ENCODE measurements at regions not wholly inside any gene's neighbourhood (a gene's known extent, or its start where the extent isn't known, plus 50 kb on each side); places are given as distances from the start of the nearest gene placed in this dataset.
A peak's percentile ranks its signal among the peaks of the same experiment; 100 is the strongest.

DNA sequence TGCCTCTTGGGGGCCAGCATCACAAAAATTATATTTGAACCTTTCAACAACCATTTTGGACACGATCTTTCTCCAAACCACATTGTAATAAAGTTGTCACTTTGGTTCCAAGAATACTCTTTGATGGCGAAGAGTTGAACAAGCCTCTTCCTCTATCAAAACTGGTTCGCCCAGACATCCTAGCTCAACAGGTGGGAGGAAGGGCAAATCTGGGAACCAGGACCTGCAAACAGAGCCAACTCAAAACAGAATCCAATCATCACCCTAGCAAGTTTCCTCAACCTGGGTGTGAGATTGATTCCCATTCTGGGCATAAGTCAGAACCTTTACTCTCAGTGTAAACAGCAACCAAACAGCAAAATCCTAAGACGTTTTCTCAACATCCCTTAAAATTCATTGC is 141.2 kb upstream of the RREB1 start:
- 89% methylated on average over 4 of the region's 4 CpGs for WGBS, 2 donors
- Histone ChIP-seq H3K4me3 (no peak overlapping the region), H3K27me3 (no peaks in the 10 kb centered on the region), H3K4me1 (peaks cover 31% of the 10 kb centered on the region), H3K9me3 (no peaks in the 10 kb centered on the region), H3K27ac (no peak overlapping the region), H3K36me3 (replicated peaks in 1 of 2; ENCODE audit: insufficient read depth in 1 of 2, low read depth in 2 of 2) (no peaks in the 10 kb centered on the region)
- ATAC-seq (no peak), DNase-seq (no peak)
- intact Hi-C loops (cut with DNase I), result no loop called here
- TF ChIP-seq POLR2A (IDR thresholded peaks at IDR 0.05), result no peak
- TF ChIP-seq, protein P1, sequence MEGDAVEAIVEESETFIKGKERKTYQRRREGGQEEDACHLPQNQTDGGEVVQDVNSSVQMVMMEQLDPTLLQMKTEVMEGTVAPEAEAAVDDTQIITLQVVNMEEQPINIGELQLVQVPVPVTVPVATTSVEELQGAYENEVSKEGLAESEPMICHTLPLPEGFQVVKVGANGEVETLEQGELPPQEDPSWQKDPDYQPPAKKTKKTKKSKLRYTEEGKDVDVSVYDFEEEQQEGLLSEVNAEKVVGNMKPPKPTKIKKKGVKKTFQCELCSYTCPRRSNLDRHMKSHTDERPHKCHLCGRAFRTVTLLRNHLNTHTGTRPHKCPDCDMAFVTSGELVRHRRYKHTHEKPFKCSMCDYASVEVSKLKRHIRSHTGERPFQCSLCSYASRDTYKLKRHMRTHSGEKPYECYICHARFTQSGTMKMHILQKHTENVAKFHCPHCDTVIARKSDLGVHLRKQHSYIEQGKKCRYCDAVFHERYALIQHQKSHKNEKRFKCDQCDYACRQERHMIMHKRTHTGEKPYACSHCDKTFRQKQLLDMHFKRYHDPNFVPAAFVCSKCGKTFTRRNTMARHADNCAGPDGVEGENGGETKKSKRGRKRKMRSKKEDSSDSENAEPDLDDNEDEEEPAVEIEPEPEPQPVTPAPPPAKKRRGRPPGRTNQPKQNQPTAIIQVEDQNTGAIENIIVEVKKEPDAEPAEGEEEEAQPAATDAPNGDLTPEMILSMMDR (IDR thresholded peaks at IDR 0.05), result no peak

DNA sequence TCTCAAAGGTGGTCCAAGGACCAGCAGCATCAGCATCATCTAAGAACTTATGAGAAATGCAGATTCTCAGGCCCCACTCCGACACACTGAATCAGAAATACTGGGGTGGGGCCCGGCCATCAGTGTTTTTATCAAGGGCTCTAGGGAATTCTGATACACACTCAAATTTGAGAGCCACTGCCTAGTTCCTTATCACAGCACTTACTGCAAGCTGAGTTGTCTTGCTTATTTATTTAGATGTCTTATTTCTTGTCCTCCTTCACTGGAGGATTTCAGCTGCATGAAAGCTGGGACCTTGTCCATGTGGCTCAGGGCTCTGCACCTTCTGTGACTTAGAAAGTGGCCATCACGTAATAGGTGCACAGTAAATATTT is 139.4 kb upstream of the RREB1 start:
- WGBS, 2 donors, result 72 to 82% methylated on average over 3 of the region's 3 CpGs

DNA sequence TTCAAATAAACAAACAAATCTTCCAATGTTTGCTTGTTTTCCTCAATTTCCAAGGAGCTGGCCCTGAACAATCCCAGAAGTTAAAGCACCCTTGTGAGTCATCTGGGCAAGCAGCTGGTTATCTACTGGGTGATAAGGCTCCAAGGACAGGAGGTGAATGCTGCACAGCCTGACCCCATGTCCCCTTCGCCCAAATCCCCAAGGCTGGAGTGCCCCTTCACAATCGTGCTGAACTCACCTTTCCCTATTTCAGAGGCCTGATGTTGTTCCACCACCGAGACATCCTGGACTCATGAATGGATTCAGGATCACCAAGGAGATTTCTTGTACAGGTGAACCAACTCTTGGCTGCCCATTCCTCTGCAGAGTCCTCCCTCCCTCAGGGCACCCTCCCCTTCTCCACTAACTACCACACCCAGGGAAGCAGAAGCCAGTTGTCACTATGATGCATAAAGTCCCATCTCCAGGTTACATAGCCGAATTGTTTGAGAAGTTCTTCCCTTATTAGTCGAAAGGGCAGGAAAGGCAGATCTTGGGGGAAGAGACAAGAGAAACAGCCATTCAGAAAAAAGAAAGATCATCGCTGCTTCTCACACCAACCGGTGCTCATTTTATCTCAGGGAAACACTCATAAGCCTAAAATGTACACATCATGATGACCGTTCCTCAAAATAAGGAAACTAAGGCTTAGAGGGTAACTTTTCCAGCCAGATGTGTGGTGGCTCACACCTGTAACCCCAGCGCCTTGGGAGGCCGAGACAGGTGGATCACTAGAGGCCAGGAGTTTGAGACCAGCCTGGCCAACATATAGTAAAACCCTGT is 138.8 kb upstream of the RREB1 start:
- Histone ChIP-seq H3K27ac (peak overlapping the region; percentile 59 to 86 (median 80)), H3K9me3 (no peaks in the 10 kb centered on the region), H3K27me3 (no peaks in the 10 kb centered on the region), H3K4me1 (peaks cover 31% of the 10 kb centered on the region), H3K4me3 (no peak overlapping the region), H3K36me3 (replicated peaks in 1 of 2; ENCODE audit: insufficient read depth in 1 of 2, low read depth in 2 of 2) (no peaks in the 10 kb centered on the region)
- ATAC-seq (peak; percentile 43), DNase-seq (peak; percentile 32 to 56 (median 52))
- TF ChIP-seq POLR2A (IDR thresholded peaks at IDR 0.05), result no peak
- TF ChIP-seq, protein P1 (IDR thresholded peaks at IDR 0.05), result no peak
- intact Hi-C loops (cut with DNase I), result no loop called here
- WGBS, 2 donors, result 72 to 83% methylated on average over 10 of the region's 10 CpGs

More for the DNA sequence above, 139.4 kb upstream of the RREB1 start:
- TF ChIP-seq POLR2A (IDR thresholded peaks at IDR 0.05), result no peak
- TF ChIP-seq, protein P1 (IDR thresholded peaks at IDR 0.05), result no peak
- no peaks in the 10 kb centered on the region for H3K27me3 ChIP-seq
- H3K27ac ChIP-seq, result peak overlapping the region; percentile 59 to 86 (median 80)
- ATAC-seq (no peak), DNase-seq (no peak)
- no peak overlapping the region for H3K4me3 ChIP-seq
- no peaks in the 10 kb centered on the region for H3K36me3 ChIP-seq (replicated peaks in 1 of 2; ENCODE audit: insufficient read depth in 1 of 2, low read depth in 2 of 2)
- H3K9me3 ChIP-seq, result no peaks in the 10 kb centered on the region
- intact Hi-C loops (cut with DNase I), result no loop called here
- peaks cover 31% of the 10 kb centered on the region for H3K4me1 ChIP-seq

DNA sequence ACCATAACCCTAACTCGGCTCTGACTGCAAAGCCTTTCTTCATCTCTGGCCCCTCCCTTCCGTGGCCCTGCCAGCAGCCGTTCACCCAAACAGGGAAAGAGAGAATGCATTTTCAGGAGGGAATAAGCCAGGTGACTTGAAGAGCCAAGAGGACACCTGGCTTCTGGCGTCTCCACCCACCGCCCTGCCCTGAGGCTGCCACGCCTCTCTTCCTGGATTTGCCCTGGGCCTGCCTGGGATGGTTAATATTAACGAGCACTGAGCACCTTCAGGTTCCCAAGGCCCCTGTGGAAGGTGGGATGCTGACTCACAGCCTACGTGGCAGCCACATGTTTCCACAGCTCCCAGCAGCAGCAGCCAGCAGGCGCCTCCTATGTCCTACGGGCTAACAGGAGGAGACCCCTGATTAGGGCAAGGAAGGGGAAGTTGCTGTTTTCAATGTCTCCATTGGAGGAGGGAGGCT is 138.0 kb upstream of the RREB1 start:
- peak; percentile 99 for ATAC-seq

More for the DNA sequence above, 138.0 kb upstream of the RREB1 start:
- intact Hi-C loops (cut with DNase I), result no loop called here
- peak overlapping the region; percentile 59 to 86 (median 80) for H3K27ac ChIP-seq
- H3K4me1 ChIP-seq, result peaks cover 31% of the 10 kb centered on the region
- whole genome bisulfite sequencing, 2 donors, result 15 to 38% methylated on average over 6 to 10 of the region's 10 CpGs
- DNase-seq, result peak; percentile 92 to 97 (median 96)
- H3K36me3 ChIP-seq (replicated peaks in 1 of 2; ENCODE audit: insufficient read depth in 1 of 2, low read depth in 2 of 2), result no peaks in the 10 kb centered on the region
- TF ChIP-seq, protein P1 (IDR thresholded peaks at IDR 0.05), result peak in 4 of 7 experiments; percentile 0 to 9 (median 6)
- TF ChIP-seq POLR2A (IDR thresholded peaks at IDR 0.05), result peak in 2 of 3 donors; percentile 56 to 58
- H3K4me3 ChIP-seq, result no peak overlapping the region
- no peaks in the 10 kb centered on the region for H3K9me3 ChIP-seq
- no peaks in the 10 kb centered on the region for H3K27me3 ChIP-seq

All from body of pancreas (tissue), 4 donors.